Fibroblast of gingiva (primary cell): ENCODE measurements at regions not wholly inside any gene's neighbourhood (a gene's known extent, or its start where the extent isn't known, plus 50 kb on each side); places are given as distances from the start of the nearest gene placed in this dataset.
A peak's percentile ranks its signal among the peaks of the same experiment; 100 is the strongest.

Experiments used
- DNase-seq: peaks from one replicate; pipeline ENCODE4 v3.0.0-alpha.2; 2011; ENCODE audit warnings: low read depth

- DNase-seq: no peak
These were observed 67.2 kb upstream of the NABP1 start for GRCh38 chr2:191610756-191611155.

- no peak for DNase-seq
These were observed 66.3 kb upstream of the NABP1 start for GRCh38 chr2:191611614-191612013.

DNA sequence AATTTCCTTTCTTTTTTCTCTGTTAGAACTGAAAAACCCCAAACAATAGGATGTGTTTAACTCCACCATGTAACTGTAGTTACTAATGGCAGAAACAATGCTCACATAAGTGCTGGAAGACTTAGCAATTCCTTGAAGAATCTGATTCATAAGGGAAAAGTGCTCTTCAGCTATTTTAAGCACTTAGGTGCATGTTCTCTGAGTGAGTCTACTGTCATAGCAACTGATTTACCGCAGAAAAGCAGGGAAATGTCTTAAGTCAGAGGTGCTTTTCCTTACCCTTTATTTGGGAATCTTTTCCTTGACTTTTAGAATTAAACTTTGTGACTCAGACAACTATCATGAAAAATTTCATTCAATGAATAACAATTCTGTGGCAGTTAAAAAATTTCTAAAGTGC lies 65.4 kb upstream of the NABP1 start:
- peak; percentile 49 for DNase-seq

GRCh38 chr2:191614759-191615158 lies 63.2 kb upstream of the NABP1 start:
- DNase-seq: no peak

- no peak for DNase-seq
These were observed 62.3 kb upstream of the NABP1 start for GRCh38 chr2:191615596-191615995.

GRCh38 chr2:191617575-191617974 lies 60.4 kb upstream of the NABP1 start:
- DNase-seq: no peak

- DNase-seq: no peak
These were observed 59.7 kb upstream of the NABP1 start for GRCh38 chr2:191618046-191618780.

GRCh38 chr2:191618786-191619185 lies 59.1 kb upstream of the NABP1 start:
- DNase-seq: no peak

DNA sequence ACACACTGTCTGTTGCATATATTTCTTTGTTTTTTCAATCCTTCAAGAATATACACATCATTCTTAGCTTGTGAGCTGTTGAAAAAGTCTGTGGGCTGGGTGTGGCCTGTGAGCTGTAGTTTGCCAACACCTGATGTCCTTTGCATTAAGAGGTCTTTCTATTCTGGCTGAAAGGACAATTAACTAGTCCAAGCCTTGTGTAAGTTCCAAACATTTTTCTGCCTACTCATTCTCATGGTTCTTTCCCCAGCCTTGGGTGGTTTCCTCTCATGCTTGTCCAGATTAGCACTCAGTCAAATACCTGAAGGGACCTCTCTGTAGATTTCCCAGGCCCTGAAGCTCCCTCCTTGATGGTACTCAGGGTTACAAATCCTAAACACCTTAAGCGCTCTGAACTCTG lies 57.8 kb upstream of the NABP1 start:
- DNase-seq: peak; percentile 10

GRCh38 chr2:191622374-191623320 lies 55.3 kb upstream of the NABP1 start:
- DNase-seq: no peak

DNA sequence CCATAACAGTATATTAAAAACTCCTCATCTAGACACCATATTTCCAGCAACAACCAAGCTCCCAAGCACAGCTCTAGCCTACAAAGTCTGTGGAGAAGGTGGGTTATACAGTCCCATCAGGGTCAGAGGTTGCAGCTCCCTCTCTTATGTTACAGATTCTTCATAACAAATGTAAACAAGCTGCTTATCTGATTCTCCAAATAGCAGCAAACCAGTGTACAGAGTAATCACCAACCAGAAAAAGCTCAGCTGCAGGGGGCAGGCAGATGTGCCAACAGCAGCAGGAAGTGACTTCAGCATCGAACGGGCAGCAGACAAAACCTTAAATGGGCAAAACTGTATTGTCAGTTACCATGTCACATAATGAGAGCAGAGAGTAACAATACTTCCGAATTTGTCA lies 52.9 kb upstream of the NABP1 start:
- peak; percentile 12 for DNase-seq

DNA sequence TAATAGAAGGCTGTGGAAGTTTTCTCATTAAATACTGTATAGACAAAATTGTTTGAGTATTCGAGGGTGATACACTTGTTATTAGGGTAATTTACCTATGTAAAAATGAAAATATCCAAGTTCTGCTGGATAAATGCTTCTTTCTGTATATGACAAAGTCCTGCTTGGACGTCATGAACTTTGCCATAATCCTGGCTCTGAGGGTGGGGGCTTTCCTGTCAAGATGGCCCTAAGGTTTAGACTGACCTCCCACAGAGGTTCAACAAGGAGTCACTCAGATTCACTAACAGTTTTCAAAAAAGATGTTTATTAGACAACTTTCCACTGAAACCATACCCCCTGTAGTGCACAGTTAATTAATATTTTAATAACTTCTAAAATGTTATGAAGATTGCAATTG lies 52.5 kb upstream of the NABP1 start:
- DNase-seq: no peak

GRCh38 chr2:191626497-191627151 lies 51.3 kb upstream of the NABP1 start:
- DNase-seq: peak; percentile 71

- no peak for DNase-seq
These were observed 50.4 kb upstream of the NABP1 start for GRCh38 chr2:191627518-191627917.
